COLO829 (cell line): ENCODE measurements at regions not wholly inside any gene's neighbourhood (a gene's known extent, or its start where the extent isn't known, plus 50 kb on each side); places are given as distances from the start of the nearest gene placed in this dataset.

Experiments
- DNase-seq: peaks from one replicate; pipeline ENCODE4 v3.0.0; 2012; ENCODE audit warnings: low spot score

GRCh38 chr13:34816245-34816884, 125.7 kb upstream of the NBEA start:
- DNase-seq = peak; percentile 45

DNA sequence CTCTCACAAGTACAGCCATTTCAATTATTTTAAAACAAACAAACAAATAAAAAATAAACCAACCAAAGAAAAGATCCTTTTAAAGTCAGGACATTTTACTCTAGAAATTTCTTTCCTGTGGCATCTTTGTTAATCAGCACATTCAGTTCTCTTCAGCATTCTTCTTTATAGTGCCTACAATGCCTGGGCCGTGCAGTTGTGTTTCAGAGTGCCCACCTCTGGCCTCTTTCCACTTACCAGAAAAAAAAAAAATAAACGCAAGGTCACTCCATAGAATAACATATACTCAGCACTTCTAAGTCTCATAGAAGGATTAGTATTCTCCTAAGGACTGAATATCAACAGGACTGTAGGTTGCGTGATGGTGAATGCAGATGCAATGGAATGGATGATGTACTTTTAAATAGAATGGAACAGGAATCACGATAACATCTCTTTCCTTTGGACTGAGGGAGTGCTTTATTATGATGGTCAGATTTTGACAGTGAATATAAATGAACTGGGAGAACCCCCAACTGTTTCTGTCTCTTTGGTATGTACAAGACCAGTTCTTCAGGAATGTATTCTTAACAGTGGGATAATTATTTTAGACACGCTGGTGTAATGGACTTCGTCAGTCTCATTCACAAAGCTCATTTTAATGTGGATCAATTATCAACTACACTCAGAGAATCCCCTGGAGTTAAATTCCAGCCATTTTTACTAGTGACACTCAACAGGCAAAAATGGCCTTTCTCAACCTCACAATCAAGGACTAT, 125.0 kb upstream of the NBEA start:
- DNase-seq = peak; percentile 12

GRCh38 chr13:34822650-34823049, 119.4 kb upstream of the NBEA start:
- no peak for DNase-seq

DNA sequence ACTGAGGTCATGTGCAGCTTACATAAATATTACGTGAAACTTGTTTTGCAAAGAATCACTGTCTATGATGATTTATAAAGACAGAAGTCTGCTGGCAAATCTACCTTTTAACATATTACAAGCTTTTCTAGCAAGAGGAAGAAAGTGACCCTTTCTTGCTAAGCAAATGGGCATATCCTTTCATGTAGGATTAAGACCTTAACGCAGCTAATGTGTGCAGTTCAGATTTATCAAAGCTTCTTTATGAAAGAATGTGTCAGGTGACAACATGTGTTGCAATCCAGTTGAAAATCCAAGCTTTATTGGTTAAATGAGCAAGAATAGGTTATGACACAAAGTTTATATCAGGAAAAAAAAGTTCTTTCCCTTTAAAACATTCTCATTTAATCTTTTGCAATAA, 115.6 kb upstream of the NBEA start:
- peak; percentile 29 for DNase-seq

- no peak for DNase-seq
These were observed 108.4 kb upstream of the NBEA start for GRCh38 chr13:34833562-34834182.

DNA sequence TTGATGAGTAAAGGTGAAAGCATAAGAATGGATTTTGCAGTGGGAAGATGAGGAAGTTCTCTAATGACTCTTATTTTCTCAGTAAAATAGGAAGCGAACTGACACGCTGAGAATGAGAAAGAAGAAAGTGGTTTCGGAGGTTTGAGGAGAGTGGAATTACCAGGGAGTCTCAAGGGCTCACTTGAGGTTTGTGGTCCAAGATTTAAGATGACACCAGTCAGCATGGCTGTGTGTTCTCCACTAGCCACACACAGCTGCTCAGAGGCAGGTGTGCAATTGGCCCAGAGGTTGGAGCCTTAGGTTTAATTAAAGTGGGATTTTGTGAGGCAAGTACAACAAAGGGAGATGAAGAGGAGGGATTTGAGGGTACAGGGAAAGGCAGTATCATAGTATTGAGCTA, 99.6 kb upstream of the NBEA start:
- no peak for DNase-seq

DNA sequence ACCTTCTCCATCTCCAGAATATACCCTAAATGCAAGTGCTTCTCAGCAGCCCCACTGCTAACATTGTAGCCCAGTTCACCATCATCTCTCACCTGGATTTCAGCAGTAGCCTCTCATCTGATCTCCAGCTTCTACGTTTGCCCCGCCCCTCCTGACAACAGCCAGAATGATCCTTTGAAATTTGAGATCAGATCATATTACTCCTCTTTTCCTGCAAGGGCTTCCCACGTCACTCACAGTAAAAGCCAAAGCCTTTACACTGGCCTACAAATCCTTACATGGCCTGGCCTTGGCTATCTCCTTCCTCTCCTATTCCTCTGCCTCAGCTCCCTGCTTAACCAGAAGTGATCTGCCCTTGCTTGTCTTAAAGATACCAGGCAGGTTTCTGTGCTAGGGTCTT, 94.3 kb upstream of the NBEA start:
- DNase-seq = no peak

DNA sequence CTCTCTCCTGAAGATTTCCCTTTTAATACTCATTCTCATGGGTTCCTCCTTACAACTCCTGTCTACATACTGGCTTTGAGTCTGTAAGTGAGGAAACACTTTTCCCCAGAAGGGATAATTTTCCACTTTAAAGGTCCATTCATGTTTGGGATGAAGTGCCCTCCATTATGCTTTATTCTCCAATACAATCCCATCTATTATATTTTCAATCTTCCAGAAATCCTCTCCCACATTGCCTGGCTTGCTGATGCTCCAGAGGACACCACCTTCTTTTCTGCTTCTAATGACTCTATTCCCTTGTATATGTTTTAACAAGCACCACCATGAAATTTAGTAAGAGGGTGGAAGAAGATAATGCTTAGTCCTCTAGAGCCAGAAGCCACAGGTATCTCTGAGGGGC, 92.7 kb upstream of the NBEA start:
- peak; percentile 39 for DNase-seq

DNA sequence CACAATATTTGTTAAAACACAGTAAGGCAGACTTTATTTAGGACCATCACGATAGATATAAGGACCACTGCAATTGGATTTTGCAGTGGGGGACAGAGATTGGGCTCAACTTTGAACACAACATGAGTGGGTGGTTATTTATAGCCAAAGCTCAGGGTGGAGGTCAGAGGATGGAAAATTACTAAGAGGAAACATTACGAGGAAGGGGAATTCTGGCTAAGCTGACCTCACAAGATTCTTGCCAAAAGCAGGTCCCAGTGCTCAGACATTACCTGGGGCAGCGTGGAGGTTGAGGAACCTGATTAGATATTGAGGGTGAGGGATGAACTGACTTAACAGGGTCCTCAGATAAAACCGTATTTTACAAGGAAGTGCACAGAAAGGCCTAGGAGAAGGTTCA, 88.9 kb upstream of the NBEA start:
- no peak for DNase-seq

DNA sequence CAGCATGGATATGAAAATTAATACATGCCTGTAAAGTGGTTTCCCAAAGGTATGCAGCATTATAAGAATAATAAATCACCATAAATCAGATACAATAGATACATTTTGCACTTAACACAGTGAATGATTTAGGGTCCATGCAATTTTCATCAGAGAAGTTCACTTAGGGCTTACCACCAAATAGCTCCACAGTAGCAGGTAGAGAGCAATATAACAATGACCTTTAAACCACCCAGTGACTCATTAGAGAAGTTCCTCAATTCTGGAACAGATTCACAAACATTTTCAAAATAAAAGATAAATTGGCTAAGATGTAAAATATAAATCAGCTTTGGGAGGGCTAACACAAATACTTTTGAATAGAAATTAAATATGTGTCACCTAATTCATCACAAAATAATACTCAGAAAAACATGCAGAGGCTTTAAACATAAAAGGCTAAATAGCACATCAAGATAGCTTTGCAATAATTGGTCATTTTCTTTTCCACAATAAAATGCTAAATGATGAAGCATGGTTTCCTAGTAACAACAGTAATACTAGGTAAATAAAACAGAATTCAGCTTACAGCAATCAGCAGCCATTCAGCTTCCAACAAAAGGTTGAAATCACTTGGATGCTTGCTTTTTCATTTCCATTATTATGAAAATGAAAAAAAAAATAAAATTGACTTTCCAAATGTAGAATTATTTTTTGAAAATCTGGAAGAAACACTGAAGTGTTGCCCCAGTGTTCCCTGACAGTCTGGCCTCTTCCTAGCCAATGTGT, 84.3 kb upstream of the NBEA start:
- DNase-seq = peak; percentile 16

DNA sequence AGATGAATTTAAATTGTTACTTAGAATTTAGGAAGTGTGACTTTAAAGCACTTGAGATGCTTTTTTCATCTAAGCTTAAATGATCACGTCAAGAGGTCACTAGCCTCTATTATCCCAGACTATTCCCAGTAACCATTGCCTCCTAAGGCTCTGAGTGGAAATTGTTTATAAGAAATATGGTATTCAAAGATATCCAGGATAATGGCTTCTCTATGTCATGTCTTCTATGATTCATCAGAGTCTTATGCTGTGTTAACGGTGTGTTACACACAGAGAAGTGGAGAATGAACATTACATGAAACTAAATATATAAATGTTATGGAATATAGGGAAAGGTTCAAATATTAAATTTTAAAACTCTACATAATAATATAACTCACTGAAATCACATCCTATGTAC, 79.8 kb upstream of the NBEA start:
- peak; percentile 74 for DNase-seq

DNA sequence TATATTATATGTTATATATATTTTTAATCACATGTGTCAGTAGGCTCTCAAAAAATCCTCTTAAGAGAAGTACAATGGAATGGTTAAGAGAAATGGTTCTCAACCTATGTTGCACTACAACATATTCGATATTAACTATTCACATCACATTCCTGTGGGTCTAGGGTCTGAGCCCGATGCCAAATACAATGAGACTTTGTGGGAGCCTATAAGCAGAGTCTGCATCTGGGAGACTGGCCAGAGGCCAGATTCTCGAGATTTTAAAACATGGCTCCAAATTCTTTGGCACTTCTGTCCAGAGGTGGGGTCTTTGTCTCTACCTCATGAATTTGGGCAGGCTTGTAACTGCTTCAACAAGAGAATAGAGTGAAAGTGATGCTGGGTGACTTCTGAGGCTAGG, 79.4 kb upstream of the NBEA start:
- no peak for DNase-seq

GRCh38 chr13:34863360-34864135, 78.5 kb upstream of the NBEA start:
- DNase-seq = peak; percentile 45

DNA sequence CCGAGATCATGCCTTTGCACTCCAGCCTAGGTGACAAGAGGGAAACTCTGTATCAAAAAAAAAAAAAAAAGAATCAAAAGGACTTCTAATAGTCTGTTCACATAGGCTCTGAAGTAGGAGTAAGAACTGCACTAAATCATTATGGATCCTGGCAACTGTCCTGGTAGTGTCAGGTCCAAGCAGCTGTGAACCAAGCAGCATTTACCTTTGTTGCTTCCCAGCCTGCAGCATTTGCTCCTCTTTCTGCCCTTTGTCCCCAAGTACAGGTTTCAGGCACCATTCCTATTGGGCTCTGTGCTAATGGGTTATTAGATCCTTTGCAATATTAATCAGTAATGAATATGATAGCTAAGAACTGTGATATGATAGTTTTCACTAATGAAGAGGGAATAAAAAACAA, 77.4 kb upstream of the NBEA start:
- DNase-seq = no peak

- DNase-seq = peak; percentile 3
These were observed 74.5 kb upstream of the NBEA start for GRCh38 chr13:34867590-34867989.

DNA sequence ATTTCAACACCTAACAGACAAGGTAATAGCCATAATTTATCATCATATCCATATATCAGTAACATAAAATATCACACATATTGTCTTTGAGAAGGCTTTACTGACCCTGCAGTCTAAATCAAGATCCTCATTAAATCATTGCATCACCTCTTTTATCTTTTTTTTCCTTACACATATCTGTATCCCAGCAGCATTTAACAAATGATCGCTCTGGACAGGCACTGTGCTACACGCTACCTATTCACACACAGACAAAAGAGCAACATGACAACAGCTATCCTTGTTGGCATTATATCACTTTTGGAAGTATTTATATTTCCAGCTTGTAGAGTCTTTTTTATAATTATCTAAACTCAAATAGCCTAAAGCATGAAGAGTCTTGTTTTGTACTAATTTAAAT, 73.3 kb upstream of the NBEA start:
- no peak for DNase-seq

GRCh38 chr13:34869696-34870095, 72.4 kb upstream of the NBEA start:
- DNase-seq = no peak

- DNase-seq = no peak
These were observed 63.7 kb upstream of the NBEA start for GRCh38 chr13:34878329-34878728.

DNA sequence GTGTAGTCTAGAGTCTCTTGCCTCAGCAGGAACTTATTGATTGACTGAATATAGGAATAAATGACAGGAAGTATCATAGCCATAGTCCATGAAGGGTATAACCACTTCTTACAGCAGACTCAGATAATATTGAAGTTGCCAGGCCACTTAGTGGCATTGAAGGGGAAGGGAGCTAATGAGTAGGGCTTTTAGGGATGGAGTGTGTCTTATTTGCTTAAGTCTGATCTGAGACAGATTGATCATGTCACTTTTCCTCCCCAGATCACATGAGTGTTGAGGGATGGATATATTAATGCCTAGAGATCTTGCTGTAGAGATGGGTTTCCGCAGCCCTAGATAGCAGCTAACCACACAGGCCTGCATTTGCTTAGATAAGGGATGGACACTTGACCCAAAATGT, 62.2 kb upstream of the NBEA start:
- no peak for DNase-seq

- DNase-seq = no peak
These were observed 60.6 kb upstream of the NBEA start for GRCh38 chr13:34881494-34881893.

DNA sequence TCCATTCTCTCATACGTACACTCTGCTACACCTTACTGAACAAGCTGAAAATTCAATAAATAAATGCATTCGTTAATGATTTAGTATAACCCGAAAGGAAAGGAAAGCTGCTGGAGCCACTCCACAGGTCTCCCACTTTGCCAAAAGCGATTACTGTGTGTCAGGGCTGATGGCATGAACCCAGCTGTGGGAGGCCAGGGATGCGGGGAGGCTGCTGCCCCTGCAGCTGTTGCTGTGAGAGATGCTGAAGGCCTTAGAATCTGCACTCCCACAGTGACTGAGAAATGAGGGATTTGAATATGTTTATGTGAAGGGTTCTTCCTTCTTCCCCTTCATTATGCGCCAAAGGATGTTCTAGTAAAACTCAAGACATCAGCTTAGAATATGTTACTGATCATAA, 58.7 kb upstream of the NBEA start:
- no peak for DNase-seq

GRCh38 chr13:34884366-34884765, 57.7 kb upstream of the NBEA start:
- no peak for DNase-seq
